ENCODE measurements at regions not wholly inside any gene's neighbourhood (a gene's known extent, or its start where the extent isn't known, plus 50 kb on each side); places are given as distances from the start of the nearest gene placed in this dataset.
A peak's percentile ranks its signal among the peaks of the same experiment; 100 is the strongest.

DNA sequence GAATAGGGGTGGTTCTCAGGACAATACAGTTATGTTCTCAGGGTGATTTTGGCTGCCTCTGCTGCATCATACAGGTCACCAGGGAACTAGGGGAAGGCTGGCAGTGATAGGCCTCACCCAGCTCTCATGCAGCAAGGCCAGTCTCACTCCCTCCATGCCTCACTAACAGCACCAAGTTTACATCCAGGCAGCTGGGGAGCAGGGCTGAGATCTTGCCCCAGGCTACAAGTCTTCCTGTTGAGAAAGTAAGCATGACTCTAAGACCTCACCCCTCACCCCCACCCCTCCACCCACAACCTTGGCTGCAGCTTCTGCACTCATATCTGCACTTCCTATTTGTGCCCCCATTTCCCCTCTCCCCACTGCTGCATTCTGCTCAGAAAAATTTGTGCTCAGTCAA, 481.2 kb downstream of the ACTL7B start:
- no peak for DNase-seq (ENCODE audit: low spot score)

DNA sequence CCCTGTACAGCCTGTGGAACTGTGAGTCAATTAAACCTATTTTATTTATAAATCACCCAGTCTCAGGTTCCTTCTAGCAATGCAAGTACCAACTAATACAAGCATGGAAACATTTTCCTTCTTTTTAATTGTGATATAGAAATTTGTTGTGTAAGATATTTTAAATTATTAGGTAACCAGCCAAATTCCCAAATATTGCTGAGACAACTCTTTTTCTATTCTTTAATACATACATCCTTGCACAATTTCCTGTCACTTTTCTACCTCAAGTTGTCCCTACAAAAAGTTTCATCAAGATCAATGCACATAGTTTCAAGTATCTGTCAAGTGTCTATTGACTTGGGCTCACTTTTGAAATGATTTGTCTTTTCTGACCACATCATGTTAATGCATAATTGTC, 488.6 kb downstream of the ACTL7B start:
- no peak for DNase-seq (ENCODE audit: low spot score)
- no peak for FAIRE-seq

More for the DNA sequence above, 481.2 kb downstream of the ACTL7B start:
- FAIRE-seq: no peak

DNA sequence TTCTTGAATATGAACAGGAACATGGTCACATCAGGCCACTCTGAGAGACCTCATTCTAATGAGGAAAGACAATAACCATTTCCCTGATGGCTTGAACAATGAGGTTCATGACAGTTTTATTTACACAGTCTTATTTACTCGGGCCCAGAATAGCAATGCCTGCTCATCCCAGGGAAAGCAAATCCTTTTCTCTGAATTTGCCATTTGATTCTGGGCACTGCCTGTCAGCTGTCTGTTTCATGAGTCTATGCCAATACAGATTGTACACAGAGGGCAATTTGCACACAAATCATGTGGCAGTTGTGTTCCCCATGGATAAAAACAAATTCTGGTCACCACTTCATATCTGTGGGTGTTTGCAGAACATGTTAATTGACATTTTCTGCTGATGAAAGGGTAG, 492.5 kb downstream of the ACTL7B start:
- no peak for DNase-seq (ENCODE audit: low spot score)

DNA sequence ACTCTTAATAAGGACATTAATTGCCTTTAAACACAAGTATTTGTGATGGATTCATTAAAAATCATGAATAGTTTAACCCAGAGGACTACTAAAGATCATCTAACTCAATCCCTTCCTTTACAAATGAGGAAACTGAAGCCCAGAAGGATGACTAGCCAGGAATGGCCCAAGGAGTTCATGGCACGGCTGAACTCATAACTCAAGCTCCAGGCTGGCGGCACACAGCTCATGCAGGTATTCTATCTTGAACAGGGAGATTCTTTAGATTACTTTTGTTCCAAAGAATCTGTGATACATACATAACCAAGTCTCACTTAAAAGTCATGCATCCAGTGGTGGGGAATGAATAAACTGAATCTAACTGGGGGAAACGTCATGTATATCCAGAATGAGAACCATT, 495.5 kb downstream of the ACTL7B start:
- FAIRE-seq (no peak), DNase-seq (ENCODE audit: low spot score) (no peak)

More for the DNA sequence above, 492.5 kb downstream of the ACTL7B start:
- FAIRE-seq: no peak

DNA sequence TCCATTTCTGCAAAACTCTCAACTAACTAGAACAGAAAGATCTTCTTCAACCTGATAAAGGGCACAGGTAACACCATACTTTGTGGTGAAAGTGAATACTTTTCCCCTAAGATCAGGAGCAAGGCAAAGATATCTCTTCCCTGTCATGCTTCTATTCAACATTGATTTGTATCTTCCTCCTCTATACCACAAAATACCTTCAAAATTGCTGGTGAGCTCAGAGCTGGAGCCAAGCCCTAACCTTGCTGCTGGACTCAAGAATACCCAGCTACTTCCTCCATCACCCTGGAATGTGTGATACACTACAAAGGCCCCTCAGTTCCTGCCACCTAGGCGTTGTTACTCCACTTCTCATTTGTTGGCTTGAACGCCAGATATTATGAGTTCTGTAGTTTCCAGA, 499.0 kb downstream of the ACTL7B start:
- FAIRE-seq (no peak), DNase-seq (ENCODE audit: low spot score) (peak; percentile 10)

DNA sequence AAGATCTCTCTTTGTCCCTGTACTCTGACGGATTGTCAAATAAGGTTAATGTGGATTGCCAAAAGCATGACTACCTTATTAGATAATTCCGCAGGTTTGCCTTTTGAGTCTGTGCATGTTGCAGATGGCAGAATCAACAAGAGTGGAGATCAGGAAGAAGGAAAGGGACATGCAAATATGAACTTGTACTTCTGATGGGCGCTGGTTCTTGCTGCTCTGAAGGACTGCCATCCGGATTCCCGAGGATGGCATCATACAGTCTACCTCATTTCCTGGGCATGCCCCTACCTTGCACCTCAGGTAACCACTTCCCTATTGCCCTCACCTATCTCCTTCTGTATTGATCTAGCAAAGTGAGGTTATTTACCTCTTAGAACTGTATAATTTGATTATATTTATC, 504.2 kb downstream of the ACTL7B start:
- FAIRE-seq (no peak), DNase-seq (ENCODE audit: low spot score) (no peak)

DNA sequence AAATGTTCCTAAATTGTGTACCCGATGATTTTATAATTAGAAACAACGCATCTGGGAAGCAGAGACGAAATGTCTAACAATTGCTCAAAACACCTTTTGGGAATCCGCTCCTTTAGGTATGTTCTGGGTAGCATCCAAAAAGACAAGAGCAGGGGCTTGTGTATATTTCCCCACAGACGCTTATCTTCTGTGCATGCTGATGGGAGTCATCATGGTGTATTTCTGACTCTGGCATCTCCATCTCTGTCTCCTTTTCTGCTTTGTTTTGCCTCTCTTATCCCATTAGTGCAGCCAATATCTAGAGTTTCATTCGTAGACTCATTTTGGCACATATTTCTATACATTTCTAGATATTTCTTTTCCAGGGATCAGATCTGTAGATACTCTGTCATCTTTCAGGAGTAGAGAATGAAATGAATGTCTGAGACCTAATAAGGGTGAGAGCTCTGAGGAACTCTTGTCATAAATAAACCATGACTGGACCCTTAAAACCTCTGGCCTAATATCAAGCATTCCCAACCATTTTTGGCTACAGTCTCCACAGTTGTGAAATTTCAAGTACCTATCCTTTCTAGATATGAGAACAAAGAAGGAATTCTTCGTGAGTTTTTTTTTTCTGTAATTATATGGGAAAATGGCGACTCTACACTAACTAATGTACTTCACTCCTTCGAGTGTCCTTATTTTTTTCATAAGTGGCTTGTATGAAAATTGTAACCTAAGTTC, 508.2 kb downstream of the ACTL7B start:
- FAIRE-seq (no peak), DNase-seq (ENCODE audit: low spot score) (no peak)

DNA sequence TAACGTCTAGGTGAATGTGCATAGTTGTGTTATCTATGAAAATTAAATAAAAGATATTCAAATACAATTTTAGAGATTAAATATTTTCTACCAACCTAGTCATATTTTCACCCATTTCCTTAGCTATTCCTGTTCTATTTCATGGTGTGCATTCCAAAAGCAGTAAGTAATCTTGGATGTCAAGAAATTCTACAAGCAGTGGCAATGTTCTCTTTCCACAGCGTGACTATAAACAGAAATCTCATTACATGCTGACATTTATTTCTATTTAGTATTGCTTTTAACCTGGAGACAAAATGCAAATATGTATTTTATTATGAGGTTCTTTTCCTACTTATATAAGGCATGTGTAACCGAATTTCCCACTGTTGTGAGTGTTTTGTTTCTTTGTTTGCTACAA, 510.0 kb downstream of the ACTL7B start:
- no peak for FAIRE-seq
- DNase-seq (ENCODE audit: low spot score): no peak

DNA sequence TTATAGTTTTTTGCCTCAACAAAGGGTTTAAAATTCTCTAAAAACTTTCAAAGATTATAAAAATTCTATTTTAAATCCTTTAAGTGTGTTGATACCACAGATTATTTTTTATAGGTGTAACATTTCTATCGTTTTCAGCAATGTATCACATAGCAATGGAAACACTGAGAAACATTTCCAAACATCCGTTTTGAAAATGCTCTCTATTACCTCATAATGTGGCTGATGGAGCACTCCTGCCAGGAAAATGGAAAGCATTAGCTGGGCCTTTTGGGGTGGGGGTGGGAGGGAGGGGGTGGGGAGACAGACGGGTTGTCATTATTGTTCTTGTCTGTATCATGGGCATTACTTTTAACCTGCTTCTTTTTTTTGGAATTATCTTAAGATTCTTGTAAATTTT, 516.5 kb downstream of the ACTL7B start:
- no peak for DNase-seq (ENCODE audit: low spot score)
- no peak for FAIRE-seq

DNA sequence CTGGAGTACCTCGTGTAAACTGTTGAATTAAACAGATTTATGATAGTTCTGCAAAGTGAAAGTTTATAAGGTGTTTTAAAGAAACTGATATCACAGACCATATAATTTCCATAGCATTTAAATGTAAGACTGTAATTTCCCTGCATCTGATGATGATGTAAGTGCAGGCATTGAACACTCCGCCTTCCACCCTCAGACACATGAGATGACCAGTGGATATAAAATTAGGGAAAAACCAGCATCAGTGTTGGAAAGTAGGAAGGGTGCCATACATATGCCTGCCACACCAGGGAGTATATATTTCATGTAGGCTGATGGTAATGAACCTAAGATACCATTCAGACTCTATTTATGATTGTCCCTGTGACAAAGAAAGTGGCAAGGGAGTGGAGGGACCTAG, 519.2 kb downstream of the ACTL7B start:
- no peak for FAIRE-seq
- DNase-seq (ENCODE audit: low spot score): no peak

DNA sequence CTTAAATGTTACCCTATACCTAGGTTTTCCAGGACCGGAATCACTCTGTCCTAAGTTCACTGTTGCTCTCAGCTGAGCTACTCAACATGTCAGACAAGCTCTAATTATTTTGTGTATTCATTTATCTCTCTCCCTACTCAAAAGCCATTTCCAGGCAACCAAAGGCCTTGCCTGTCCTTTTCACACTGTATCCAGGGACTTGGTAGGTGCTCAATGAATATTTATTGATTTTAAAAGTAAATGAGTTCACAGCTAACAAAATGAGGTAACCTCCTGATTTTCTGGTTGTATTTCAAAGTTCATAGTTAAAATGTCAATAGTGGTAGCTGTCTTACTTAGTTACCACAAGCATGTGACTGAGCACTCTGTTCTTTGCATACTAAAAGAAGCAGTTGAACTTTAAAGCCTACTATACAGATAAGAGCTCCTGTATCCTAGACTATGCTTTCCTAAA, 522.2 kb downstream of the ACTL7B start:
- DNase-seq (ENCODE audit: low spot score): no peak
- no peak for FAIRE-seq

DNA sequence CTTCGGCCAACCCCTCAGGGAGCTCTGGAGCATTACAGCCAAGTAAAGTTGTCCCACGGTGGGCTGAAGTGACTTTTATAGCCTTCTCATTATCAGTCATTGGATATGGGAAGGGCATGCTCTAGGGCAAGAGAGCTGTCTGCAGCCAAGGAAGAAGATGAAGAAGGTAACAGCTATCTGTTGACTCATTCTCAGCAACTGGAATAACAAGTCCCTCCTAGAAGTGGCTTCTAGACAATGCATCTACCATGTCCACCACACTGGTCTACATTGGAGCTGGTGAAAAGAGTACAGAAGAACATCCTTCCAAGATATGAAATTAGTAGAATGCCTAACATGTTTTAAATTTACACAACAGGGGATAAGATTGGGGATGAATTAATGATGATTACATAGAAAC, 524.2 kb downstream of the ACTL7B start:
- no peak for FAIRE-seq
- no peak for DNase-seq (ENCODE audit: low spot score)

DNA sequence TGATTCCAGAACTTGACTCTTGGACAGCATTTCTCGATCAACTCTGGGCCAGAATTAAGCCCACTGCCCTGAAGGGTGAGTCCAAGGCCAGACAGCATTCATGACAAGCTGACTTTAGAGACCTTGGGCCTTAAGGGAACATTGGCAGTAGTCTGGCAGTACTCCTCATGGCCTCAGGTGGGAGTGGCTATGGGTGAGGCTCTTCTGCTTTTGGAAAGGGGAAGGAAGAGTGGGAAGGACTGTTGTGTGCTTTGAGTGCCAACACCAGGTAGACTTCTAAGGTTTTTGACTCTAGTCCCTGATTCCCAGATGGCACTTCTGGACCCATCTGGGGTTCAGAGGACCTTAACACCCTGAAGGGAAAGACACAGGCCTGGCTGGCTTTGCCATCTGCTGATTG, 530.4 kb downstream of the ACTL7B start:
- DNase-seq (ENCODE audit: low spot score) (no peak), FAIRE-seq (no peak)

DNA sequence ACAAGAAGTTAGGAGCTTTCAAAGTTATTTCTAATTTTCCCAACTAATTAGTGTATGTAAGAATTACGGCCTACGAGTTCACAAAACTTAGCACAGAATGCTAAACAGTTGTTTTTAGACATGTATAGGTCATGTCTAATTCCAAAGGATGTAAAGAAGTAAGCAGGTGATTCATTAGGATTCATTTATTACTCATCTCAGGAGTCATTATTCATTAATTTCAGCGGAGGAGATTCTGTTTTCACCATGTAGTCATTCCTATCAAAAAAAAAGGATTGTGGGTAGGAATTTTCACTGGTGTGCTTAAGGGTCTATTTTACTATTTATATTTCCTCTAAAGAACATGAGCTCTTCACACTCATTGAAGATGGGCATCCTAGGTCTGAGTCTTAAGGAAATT, 532.2 kb downstream of the ACTL7B start:
- no peak for DNase-seq (ENCODE audit: low spot score)
- FAIRE-seq: no peak

DNA sequence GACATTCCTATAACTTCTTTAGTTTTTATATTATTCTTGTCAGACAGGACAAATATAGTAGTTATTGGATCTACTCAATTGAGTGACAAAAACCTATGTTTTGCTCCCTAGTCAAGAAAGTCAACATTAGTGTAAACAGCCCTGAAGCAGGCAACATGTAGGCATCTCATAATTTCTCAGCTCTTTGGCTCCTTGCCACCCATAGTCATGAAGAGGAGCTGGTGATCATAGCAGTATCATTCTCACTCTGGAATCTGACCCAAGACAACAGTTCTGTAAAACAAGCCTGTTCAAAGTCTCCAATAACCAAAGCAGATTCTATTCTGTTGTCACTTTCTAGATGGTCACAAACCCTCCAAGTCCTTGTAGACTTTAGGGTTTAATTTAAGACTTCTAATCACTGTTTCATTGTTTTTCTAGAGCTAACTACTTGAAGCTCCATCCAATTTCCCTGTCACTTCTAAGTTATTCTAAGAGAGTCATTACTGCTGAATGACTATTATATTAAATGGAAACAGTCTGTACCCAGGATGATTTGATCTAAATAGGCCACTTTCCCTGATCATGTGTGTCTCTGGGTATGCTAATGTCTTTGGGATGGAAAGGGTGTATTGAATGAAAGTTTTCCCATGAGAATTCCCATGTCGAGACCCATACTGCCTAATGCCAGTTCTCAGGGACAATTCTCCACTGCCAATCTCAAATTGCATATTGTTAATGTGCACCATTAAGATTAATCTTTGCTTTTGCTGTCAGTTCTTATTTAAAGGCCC, 533.3 kb downstream of the ACTL7B start:
- DNase-seq (ENCODE audit: low spot score) (no peak), FAIRE-seq (no peak)

DNA sequence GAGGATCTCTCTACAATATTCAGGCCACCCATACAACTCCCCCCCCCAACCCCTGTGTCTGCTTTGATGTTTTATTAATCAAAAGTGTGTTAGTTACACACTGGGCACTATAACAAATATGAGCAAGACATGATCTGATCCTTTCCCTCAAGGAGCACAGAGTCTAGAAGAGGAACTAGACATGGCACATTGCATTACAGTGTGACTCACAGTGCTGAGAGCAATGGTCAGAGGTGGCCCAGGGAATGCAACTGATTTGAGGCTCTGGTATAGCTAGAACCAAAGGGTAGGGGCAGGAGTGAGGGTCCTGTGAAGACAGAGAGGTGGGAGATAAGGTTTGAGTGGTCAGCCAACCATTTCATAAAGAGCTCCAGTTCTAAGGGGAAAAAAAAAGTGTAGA, 539.2 kb downstream of the ACTL7B start:
- FAIRE-seq (no peak), DNase-seq (ENCODE audit: low spot score) (no peak)

DNA sequence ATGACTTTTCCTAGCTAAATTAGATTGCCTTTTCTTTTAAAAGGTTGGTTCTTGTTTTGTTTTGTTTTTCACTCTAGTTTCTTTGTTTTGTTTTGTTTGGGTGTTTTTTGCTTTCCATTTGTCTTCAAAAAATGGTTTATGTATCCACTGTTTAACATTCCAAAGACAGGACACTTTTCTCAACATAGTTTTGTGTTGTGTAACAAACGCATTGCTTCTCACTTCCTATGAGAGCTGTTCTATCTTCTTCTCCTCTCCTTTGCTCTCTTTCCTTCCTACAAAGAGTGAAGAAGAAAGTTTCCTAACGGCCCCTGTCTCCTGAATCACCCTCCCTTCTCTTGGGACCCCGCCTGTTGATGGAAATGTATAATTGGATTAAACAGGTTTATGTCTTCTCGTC, 539.7 kb downstream of the ACTL7B start:
- DNase-seq (ENCODE audit: low spot score) (no peak), FAIRE-seq (no peak)

DNA sequence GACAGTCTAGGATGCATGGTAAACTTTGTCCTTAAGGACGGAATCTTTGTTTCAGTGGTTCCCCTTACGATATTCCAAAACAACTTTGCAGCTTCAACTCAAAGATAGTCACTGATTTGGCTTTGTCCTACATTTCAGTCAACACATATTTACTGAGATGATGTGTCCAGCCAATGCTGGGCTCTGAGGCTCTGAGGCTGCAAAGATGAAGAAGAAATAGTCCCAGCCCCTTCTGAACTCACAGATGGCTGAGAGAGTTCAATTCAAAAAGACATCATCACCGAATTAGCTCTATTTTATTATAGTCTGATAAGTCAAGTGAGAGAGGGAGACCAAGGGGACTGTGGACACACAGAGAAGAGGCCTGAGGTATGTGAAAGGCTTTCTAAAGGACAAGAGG, 544.0 kb downstream of the ACTL7B start:
- FAIRE-seq (no peak), DNase-seq (ENCODE audit: low spot score) (no peak)

DNA sequence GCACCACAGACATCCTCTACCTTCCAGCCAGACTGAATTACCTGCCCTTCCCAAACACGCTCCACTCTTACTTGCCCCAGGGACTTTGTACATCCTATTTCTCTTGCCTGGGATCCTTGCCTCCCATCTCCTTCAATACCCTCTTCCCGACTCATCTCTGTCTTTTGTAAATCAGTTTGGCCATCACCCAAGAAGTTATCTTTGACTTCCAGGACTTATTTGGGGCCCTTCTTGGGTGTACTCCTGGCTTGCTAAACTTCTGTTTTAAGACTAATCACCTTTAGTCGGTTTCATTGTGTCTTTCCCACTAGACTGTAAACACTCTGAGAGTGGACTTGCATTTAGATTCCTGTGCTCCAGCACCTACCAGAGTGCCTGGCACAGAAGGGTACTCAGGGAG, 545.6 kb downstream of the ACTL7B start:
- no peak for DNase-seq (ENCODE audit: low spot score)

DNA sequence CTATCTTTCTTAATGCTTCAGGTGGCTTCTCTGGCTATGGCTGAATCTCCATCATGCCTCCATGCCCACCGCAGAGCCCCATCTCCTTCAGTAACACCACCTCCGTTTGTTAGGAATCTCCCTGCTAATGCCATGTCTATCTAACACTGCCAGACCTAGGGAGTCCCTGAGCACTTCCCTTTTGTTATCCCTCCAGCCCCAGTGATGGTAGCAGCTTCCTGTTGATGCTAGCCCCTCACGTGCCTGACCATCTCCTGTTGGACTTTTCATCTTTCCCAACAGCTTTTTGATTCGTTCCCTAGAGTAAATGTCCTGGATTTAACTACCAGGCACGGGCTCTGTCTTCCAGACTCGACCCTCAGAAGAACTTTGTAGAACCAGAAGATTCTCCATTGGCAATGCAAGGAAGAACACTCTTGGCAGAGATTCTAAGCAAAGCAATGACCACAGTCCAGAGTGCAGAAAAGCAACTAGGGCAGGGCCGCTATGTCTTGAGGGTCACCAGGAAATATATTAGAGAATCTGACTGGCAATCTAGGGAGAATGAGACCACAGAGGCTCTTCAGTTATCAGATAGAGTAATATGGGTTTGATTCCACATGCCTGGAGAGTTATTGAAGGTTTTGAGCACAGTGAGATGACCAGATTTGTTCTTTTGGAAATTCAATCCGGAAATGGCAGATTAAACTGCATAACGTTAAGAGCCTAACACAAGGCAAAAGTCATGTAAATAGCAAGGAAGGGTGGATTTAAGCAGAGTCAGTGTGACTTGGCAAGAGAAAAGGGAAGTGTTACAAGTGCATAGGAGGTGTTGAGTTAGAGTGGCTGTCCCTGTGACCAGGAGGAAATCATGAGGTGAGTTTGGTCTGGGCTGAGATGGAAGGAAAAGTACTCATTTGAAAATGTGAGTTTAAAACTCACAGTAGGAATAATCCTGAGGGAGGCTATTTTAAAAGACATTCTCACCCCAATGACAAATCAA, 555.2 kb downstream of the ACTL7B start:
- DNase-seq (ENCODE audit: low spot score) (no peak), FAIRE-seq (no peak)

More for the DNA sequence above, 545.6 kb downstream of the ACTL7B start:
- no peak for FAIRE-seq

DNA sequence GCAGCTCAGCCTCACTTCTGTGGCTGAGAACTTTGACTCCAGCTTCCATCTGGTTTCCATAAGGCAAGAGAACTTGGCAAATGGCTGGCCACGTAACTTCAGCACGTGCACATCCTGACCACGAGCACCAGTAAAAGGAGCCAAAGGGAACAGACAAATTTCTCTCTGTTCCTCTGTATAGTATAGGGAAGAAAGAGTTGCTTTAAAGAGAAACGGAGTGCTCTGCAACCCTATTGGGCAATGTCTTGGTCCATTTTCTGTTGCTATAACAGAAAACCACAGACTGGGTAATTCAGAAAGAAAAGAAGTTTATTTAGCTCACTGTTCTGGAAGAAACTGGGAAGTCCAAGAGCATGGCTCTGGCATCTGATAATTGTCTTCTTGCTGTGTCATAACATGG, 558.7 kb downstream of the ACTL7B start:
- no peak for DNase-seq (ENCODE audit: low spot score)
- FAIRE-seq: no peak

DNA sequence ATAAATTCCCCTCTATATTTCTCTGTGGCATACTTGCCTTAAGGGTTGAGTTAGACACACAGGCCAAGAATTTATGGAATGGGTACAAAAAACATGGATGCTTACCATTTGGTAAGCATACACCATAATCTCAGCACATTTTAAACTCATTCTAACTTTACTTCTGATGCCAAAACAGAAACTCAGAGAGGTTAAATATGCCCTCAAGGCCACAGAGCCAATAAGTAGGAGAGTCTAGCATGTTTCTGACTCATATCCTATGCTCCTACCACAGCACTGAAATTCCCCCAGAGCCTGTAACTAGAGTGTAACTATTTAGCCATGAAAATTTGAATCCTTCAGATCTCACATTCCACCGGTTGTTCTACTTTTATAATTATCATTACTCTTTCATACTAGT, 559.7 kb downstream of the ACTL7B start:
- FAIRE-seq (no peak), DNase-seq (ENCODE audit: low spot score) (no peak)

Measured in urothelium cell line (cell line).